ENCODE measurements at regions not wholly inside any gene's neighbourhood (a gene's known extent, or its start where the extent isn't known, plus 50 kb on each side); places are given as distances from the start of the nearest gene placed in this dataset.
"Not testable (repeated sequence)": the region's sequence is repeated elsewhere in the genome, so short reads cannot be mapped to it uniquely, and the experiment has no call there.

DNA sequence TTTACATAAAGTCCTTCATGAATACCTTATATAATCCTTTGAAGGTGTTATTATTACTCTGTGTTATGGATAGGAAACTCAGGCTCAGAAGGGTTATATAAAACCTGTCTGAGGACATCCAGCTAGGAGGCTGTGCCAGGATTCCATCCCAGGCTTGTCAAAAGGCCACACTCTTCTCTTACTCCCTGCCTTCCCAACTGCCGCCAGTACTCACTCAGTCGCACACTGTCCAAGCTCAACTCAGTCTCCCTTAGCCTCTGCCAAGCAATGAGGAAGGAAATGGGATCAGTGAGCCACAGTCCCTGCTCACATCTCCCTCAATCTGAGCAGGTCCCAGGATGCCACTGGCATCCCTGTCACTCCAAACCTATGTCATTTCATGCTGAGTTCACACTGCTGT, 94.4 kb downstream of the NAV1 start:
- in situ Hi-C loops (cut with HindIII; ENCODE audit: low pct_ligation_motif_present, low pct_unique_long_range_greater_than_20kb, low sequenced_read_pairs) = no loop called here
- DNase-seq = no peak

DNA sequence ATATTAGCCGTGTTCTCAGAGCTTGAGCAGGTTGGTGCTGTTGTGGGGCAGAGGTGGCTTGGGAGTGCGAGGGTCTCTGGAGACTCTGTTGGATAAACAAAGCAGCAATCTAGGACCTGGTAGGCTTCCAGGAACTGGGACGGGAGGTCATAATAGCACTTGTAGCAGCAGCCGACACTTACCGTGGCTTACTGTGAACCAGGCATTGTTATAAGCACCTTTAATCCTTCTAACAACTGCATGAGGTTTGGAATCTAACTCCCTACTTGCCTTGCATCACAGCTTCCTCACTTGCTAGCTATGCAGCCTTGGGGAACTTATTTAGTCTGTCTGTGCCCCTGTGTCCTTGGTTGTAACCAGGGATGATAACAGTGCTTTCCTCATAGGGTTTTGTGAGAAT, 94.9 kb downstream of the NAV1 start:
- no peak for DNase-seq

DNA sequence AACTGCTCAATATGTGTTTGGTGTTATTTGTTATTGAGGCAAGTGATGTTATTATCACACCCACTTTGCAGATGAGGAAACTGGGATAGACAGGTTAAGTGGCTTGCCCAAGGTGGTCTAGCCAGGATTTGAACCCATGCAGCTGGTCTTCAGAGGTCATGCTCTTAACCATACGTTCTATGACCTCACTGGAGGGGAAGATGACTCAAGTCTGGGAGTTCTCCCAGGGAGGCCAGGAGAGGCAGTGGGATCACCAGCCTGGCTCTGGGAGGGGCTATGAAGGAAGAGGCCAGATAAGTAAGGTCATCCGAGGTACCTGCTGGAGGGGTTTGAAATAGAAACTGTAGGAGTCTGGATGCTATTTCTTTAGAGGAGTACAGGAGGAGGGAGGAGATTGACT, 95.3 kb downstream of the NAV1 start:
- in situ Hi-C loops (cut with HindIII; ENCODE audit: low pct_ligation_motif_present, low pct_unique_long_range_greater_than_20kb, low sequenced_read_pairs) = no loop called here
- no peak for DNase-seq

More for the DNA sequence above, 94.9 kb downstream of the NAV1 start:
- in situ Hi-C loops (cut with HindIII; ENCODE audit: low pct_ligation_motif_present, low pct_unique_long_range_greater_than_20kb, low sequenced_read_pairs) = no loop called here

DNA sequence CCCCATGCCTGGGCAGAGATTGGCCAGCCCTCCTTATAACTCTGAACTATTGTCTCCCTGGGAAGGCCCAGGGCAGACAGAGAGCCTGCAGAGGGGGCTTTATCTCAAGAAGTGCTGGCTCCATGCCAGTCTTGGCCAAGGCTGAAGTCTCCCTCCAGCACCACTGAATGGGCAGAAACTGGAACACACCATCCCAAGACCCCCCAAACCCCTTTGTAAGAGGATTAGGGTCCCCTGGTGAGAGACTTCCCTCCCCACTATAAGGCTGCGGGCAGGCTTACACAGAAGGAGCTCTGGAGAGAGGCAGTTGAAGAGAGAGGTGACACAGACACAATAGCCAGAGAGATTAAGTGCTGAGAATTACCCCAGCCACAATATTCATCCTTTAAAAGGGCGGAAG, 97.2 kb downstream of the NAV1 start:
- in situ Hi-C loops (cut with HindIII; ENCODE audit: low pct_ligation_motif_present, low pct_unique_long_range_greater_than_20kb, low sequenced_read_pairs) = no loop called here
- no peak for DNase-seq

DNA sequence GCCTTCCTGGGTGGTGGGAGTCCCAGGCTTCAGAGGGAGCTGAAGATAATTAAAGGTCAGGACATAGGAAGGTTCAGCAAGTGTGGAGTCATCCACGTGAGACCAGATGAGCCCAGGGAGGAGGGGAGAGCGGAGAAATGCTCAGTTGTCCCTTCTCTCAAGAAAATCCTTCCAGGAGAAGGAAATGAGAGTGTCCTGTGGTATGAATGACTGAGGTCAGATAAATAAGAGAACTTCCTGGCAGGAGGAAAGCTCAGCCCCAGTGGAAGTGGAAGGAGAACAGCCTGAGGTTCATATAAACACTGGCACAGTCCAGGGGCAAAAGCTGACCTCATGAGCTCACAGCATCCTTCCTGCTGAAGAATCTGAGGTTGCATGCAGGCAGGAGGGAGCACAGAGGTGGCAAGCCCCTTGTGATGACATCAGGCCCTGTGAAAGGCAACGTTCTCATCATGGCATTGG, 97.6 kb downstream of the NAV1 start:
- no peak for DNase-seq

DNA sequence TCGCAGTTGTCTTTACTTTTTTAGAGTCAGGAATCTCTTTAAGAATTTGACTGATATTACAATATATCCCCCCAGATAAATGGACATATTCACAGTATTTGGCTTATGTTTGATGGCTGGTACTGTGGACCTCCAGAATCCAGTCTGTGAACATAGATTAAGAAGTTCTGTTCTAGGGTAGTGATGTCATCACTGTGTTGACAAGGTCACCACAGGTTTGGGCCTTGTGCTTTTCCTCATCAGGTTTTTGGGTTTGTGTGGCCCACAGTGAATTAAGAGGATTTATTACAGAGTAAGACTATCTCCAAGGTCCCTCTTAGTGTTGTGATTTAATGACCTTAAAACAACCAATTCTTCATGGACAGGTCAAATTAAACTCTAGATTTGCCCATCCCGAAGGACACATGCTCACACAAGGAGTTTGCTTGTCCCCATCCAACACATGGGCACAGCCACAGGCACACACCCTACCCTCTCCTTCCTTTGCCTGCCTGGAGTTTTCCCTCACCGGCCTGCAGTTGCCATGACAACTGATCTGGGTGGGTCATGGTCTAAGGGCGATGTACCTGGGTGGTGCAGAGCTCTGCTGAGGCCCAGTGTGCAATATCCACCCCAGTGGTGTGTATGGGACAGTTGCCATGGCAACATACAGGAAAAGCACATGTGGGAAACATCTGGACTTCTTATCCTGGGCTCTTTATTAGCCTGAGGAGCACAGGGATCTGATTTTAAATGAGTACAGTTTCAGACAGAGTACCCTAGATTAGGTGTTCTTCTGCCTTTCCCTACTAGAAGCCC, 98.6 kb downstream of the NAV1 start:
- in situ Hi-C loops (cut with HindIII; ENCODE audit: low pct_ligation_motif_present, low pct_unique_long_range_greater_than_20kb, low sequenced_read_pairs) = no loop called here
- DNase-seq = no peak

More for the DNA sequence above, 97.6 kb downstream of the NAV1 start:
- in situ Hi-C loops (cut with HindIII; ENCODE audit: low pct_ligation_motif_present, low pct_unique_long_range_greater_than_20kb, low sequenced_read_pairs) = no loop called here

DNA sequence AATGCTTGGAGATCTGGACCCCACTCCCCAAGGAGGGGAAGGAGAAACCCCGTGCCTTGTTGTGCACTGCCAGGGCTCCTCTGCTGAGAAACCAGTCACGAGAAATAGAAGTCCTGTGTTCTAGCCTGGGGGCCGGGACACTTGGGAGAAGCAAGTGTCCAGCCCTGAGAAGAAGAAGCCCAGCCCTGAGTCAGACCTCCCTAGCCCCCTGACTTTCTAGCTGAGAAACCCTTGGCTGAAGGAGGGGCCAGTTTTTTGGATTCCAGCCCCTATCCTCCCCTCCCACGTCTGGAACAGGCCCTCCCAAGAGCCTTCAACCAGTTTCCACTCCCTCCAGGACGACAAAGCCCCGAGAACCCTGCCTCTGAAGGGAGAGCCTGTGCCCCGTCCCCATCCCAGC, 100.5 kb downstream of the NAV1 start:
- in situ Hi-C loops (cut with HindIII; ENCODE audit: low pct_ligation_motif_present, low pct_unique_long_range_greater_than_20kb, low sequenced_read_pairs) = no loop called here
- no peak for DNase-seq

DNA sequence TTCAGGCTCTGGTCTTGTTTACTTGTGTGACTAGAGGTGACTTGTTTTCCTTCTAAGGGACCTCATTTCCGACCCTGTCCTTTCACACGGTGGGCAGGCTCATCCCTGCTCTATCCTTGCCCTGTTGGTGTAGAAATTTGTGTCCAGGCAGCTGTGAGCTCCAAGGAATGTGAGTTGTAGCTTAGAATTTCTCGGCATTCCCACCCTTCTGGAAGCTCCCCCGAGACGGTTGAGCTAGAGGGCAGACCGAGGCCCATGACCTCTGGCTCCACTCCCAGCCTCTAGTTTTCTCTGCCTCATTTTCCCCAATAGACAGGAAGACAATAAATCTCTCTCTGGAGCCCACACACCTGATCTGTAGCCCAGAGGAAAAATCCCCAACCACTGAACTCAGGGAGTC, 100.9 kb downstream of the NAV1 start:
- in situ Hi-C loops (cut with HindIII; ENCODE audit: low pct_ligation_motif_present, low pct_unique_long_range_greater_than_20kb, low sequenced_read_pairs) = no loop called here
- DNase-seq = no peak

DNA sequence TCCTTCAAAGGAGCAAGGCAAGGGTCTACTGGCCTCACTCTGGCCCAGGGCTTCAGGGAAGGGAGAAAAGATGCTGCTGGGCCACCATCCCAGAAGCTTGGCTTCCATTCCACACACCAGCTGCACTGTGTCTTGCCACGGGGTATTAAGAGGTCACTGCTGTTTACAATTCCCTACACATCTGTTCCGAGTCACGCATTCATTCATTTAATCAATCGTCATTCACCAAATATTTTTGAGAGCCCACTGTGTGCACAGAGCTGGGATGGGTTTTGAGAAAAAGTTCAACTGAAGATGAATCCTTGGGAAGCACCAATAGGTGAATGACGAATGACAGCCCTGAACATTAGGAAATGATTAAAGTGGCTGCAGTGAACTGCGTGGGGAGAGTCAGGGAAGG, 101.7 kb downstream of the NAV1 start:
- DNase-seq = no peak
- in situ Hi-C loops (cut with HindIII; ENCODE audit: low pct_ligation_motif_present, low pct_unique_long_range_greater_than_20kb, low sequenced_read_pairs) = no loop called here

DNA sequence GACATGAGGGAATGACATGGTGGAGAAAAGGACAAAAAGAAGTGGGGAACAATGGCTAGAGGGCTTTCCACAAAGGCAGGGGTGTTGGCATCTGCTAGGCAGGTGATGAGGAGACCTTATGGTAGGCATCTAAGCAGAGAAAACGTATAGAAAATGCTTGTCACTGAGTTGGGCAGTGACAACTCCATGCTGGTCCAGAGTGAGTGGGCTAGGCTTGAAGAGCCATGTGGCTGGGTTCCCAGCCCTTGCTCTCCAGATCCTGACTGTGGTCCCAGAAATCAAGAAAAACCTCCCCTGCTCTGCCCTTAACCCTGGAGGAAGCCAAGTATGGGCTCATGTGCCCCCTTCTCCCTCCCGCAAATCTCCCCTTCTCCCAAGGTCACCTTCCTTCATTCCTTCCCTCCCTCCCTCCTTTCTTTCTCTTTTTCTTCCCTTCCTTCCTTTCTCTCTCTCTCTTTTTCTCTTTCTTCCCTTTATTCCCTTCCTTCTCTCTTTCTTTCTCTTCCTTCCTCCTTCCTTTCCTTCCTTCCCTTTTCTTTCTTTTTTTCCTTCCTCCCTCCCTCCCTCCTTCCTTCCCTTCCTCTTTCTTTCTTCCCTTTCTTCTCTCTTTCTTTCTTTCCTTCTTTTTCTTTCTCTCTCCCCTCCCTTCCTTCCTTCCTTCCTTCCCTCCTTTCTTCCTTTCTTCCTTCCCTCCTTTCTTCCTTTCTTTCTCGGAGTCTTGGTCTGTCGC, 102.8 kb downstream of the NAV1 start:
- no peak for DNase-seq
- in situ Hi-C loops (cut with HindIII; ENCODE audit: low pct_ligation_motif_present, low pct_unique_long_range_greater_than_20kb, low sequenced_read_pairs) = no loop called here

DNA sequence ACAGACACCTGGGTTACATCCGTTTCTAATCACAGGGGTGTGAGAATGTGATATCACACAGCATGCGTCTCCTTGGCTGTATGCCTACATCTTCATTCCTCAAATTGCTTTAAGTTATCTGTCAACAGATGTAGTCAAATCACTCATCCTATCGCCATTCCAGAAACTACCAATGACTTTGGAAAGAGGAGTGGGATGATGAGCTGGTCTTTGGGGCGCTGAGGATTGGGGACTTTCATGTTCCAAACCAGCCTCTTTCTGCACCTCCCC, 104.8 kb downstream of the NAV1 start:
- in situ Hi-C loops (cut with HindIII; ENCODE audit: low pct_ligation_motif_present, low pct_unique_long_range_greater_than_20kb, low sequenced_read_pairs) = no loop called here
- no peak for DNase-seq

DNA sequence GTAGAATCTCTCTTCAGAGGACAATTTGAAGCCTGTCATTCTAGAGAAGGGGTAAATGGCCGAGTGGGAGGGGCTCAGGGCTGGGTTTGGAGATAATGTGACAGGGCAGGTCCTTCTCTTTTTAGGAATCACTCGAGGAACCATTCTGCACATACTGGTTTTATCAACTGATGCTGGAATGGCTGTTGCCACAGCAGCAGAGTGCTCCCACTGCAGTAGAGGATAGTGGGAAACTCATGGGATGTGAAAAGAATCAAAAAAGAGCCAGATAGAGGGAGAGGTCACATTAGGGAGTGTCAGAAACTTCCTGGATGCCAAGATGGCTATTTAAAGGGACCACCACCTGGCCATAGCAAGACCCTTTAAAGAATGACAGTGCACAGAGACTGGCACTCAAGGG, 105.3 kb downstream of the NAV1 start:
- in situ Hi-C loops (cut with HindIII; ENCODE audit: low pct_ligation_motif_present, low pct_unique_long_range_greater_than_20kb, low sequenced_read_pairs) = no loop called here
- DNase-seq = no peak

DNA sequence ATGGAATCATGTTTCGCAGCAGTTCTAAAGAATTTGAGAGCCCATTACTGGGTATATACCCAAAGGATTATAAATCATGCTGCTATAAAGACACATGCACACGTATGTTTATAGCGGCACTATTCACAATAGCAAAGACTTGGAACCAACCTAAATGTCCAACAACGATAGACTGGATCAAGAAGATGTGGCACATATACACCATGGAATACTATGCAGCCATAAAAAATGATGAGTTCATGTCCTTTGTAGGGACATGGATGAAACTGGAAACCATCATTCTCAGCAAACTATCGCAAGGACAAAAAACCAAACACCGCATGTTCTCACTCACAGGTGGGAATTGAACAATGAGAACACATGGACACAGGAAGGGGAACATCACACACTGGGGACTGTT, 106.1 kb downstream of the NAV1 start:
- in situ Hi-C loops (cut with HindIII; ENCODE audit: low pct_ligation_motif_present, low pct_unique_long_range_greater_than_20kb, low sequenced_read_pairs); DNase-seq: not testable (repeated sequence)

DNA sequence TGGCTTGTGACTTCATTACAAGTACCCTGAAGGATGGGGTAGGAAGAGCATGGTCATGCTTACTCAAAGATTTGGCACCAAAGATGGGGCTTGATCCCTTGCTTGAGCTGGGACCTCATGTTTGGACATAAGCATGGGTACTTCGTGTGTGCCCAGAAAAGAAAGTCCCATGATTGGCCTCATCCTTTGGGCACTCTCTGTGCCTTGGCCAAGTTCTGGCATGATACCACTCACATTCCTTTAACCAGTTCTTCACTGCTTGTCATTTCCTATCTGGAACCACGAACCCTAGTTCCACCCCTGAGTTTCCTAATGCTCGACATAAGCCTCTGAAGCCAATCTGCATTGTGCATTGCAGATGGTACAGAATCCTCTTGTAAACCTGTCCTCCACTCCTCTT, 107.0 kb downstream of the NAV1 start:
- in situ Hi-C loops (cut with HindIII; ENCODE audit: low pct_ligation_motif_present, low pct_unique_long_range_greater_than_20kb, low sequenced_read_pairs) = no loop called here

DNA sequence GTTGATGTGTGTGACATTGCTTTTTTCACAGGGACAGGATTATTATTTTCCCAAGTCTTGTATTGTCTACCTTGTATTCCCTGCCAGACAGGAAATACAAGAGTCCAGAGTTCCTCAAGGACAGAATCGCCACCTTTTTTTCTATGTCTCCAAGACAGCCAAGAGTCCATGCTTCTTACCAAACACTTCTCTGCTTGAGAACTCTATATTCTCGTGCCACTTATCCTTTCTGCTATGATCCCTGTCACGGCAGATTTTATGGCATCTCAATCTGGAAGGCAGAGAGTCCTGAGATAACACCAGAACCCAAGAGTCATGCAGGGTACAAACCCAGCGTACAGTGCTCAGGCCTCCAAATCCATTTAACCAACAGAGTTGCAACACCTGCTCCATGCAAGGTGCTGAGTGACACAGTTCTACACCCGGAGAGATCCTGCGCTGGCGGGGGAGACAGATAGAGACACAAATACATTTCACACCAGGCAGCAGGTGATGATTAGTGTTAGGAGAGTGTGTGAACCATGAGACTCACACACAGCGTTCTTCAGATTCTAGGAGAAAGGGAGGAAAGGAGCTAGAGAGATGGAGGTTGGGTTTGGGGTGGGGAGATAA, 107.6 kb downstream of the NAV1 start:
- DNase-seq = no peak
- in situ Hi-C loops (cut with HindIII; ENCODE audit: low pct_ligation_motif_present, low pct_unique_long_range_greater_than_20kb, low sequenced_read_pairs) = no loop called here

More for the DNA sequence above, 107.0 kb downstream of the NAV1 start:
- DNase-seq = no peak

DNA sequence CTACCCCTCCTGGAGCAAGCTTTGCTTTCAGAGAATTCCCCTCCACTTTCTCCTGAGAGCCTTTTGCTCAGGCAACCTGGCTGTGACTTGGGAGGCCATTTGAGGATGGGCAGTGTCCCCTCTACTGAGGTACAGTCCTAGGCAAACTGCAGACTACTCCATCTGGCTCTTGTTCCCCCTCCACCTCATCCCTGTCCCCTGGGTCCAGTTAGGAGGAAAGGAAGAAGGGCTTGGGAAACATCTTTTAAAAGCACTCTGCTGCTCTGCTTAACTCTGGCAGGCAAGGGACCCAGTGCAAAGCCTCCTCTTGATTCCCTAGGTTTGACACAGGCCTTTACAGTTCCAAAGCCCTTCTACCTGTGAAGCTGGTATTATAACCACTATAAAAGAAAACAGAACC, 108.2 kb downstream of the NAV1 start:
- DNase-seq = no peak
- in situ Hi-C loops (cut with HindIII; ENCODE audit: low pct_ligation_motif_present, low pct_unique_long_range_greater_than_20kb, low sequenced_read_pairs) = no loop called here

DNA sequence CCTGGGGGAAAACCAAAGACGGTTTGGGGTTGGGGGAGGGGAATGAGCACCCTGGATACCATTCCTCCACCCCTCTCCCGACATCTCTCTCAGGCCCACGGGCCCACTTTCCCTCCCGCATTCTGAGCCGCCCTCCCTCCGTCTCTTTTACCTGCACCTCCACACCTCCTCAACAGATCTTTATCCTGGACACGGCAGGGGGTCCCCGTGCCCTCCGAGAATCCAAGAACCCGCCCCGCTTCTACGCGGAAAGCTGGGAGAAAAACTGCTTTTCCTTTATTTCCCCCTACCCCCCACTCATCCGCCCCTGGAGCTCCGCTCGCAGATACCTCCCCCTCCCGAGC, 108.8 kb downstream of the NAV1 start:
- in situ Hi-C loops (cut with HindIII; ENCODE audit: low pct_ligation_motif_present, low pct_unique_long_range_greater_than_20kb, low sequenced_read_pairs) = no loop called here
- no peak for DNase-seq

DNA sequence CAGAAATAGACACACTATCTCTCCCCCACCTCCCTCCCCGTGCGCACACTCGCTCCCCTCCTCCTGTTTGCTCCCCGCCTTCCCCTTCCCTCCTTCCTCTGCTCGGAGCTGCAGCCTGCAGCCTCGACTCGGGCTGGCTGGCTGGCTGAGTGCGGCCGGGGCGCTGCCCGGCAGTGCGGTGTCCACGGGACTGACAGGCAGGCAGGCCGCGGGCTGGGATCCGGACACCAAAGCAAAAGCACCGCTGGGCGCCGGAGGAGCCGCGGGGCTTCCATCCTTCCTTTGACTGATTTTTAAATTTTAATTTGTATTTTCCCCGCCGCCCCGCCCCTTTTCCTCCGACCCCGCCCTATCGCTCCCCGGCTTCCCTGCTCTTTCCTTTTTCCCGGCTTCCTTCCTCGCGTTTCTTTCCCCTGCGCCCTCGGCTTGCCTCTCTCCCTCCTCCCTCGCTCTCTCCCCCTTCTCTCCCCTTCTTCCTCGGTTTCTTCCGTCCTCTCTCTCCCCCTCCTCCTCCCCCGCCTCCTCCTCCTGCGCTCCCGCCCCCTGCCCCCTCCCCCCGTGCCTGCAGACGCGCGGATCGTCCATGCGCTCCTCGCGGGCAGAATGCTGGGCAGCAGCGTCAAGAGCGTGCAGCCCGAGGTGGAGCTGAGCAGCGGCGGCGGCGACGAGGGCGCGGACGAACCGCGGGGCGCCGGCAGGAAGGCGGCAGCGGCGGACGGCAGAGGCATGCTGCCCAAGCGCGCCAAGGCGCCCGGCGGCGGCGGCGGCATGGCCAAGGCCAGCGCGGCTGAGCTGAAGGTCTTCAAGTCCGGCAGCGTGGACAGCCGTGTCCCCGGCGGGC, 109.4 kb downstream of the NAV1 start:
- DNase-seq = peak; percentile 65
- in situ Hi-C loops (cut with HindIII; ENCODE audit: low pct_ligation_motif_present, low pct_unique_long_range_greater_than_20kb, low sequenced_read_pairs) = no loop called here
